ENCODE measurements at regions not wholly inside any gene's neighbourhood (a gene's known extent, or its start where the extent isn't known, plus 50 kb on each side); places are given as distances from the start of the nearest gene placed in this dataset.
"Not testable (repeated sequence)": the region's sequence is repeated elsewhere in the genome, so short reads cannot be mapped to it uniquely, and the experiment has no call there.

GRCh38 chr7:119905495-119905894 is 367.5 kb upstream of the KCND2 start:
- Histone ChIP-seq H3K36me3 (ENCODE audit: control insufficient read depth in 2 of 2, extremely low read depth in 1 of 2, insufficient read depth in 2 of 2, low read length in 2 of 2) (no peaks in the 10 kb centered on the region), H3K27ac (ENCODE audit: control insufficient read depth, insufficient read depth, low read length) (no peak overlapping the region), H3K79me2 (ENCODE audit: control insufficient read depth, insufficient read depth, low read length) (no peaks in the 10 kb centered on the region), H3K4me2 (ENCODE audit: control insufficient read depth, extremely low read depth, insufficient read depth, low read depth, low read length) (no peak overlapping the region), H3K4me1 (ENCODE audit: control insufficient read depth, extremely low read depth, insufficient read depth, low read length) (no peaks in the 10 kb centered on the region), H3K27me3 (ENCODE audit: control insufficient read depth, extremely low read depth, insufficient read depth, low read length) (no peaks in the 10 kb centered on the region), H4K20me1 (ENCODE audit: control insufficient read depth, extremely low read depth, insufficient read depth, low read length) (no peaks in the 10 kb centered on the region), H2AFZ (ENCODE audit: control insufficient read depth, low read length) (no peak overlapping the region), H3K9me3 (ENCODE audit: control insufficient read depth, low read depth, low read length) (no peaks in the 10 kb centered on the region), H3K9ac (ENCODE audit: control insufficient read depth, extremely low read depth, insufficient read depth, low read length) (no peak overlapping the region), H3K4me3 (ENCODE audit: control insufficient read depth in 2 of 3, extremely low read depth in 1 of 3, insufficient read depth in 2 of 3, low read depth in 1 of 3, low read length in 3 of 3) (no peak overlapping the region), H3K9me1 (ENCODE audit: control insufficient read depth, extremely low read depth, insufficient read depth, low read length) (no peaks in the 10 kb centered on the region)
- dilution Hi-C loops (cut with MboI; ENCODE audit: extremely low pct_ligation_motif_present, low sequenced_read_pairs) = no loop called here
- DNase-seq (ENCODE audit: low read depth, low spot score) (no peak), FAIRE-seq (no peak)
- no peak for TF ChIP-seq CTCF (optimal IDR thresholded peaks at IDR 0.05 in 1 of 3, IDR thresholded peaks at IDR 0.05 in 1 of 3, conservative IDR thresholded peaks at IDR 0.05 in 1 of 3; ENCODE audit: extremely low read depth in 1 of 3, insufficient read depth in 2 of 3, low read length in 3 of 3)
- no peak for TF ChIP-seq EZH2 (IDR thresholded peaks at IDR 0.05; ENCODE audit: low read length)

GRCh38 chr7:119908948-119909347 is 364.0 kb upstream of the KCND2 start:
- H3K27ac ChIP-seq (ENCODE audit: control insufficient read depth, insufficient read depth, low read length) = no peak overlapping the region
- H3K36me3 ChIP-seq (ENCODE audit: control insufficient read depth in 2 of 2, extremely low read depth in 1 of 2, insufficient read depth in 2 of 2, low read length in 2 of 2) = no peaks in the 10 kb centered on the region
- no peaks in the 10 kb centered on the region for H3K4me1 ChIP-seq (ENCODE audit: control insufficient read depth, extremely low read depth, insufficient read depth, low read length)
- H3K9ac ChIP-seq (ENCODE audit: control insufficient read depth, extremely low read depth, insufficient read depth, low read length) = no peak overlapping the region
- H3K4me3 ChIP-seq (ENCODE audit: control insufficient read depth in 2 of 3, extremely low read depth in 1 of 3, insufficient read depth in 2 of 3, low read depth in 1 of 3, low read length in 3 of 3) = no peak overlapping the region
- H2AFZ ChIP-seq (ENCODE audit: control insufficient read depth, low read length) = no peak overlapping the region
- dilution Hi-C loops (cut with MboI; ENCODE audit: extremely low pct_ligation_motif_present, low sequenced_read_pairs) = no loop called here
- H4K20me1 ChIP-seq (ENCODE audit: control insufficient read depth, extremely low read depth, insufficient read depth, low read length) = no peaks in the 10 kb centered on the region
- TF ChIP-seq EZH2 (IDR thresholded peaks at IDR 0.05; ENCODE audit: low read length) (no peak), CTCF (optimal IDR thresholded peaks at IDR 0.05 in 1 of 3, IDR thresholded peaks at IDR 0.05 in 1 of 3, conservative IDR thresholded peaks at IDR 0.05 in 1 of 3; ENCODE audit: extremely low read depth in 1 of 3, insufficient read depth in 2 of 3, low read length in 3 of 3) (no peak)
- no peaks in the 10 kb centered on the region for H3K79me2 ChIP-seq (ENCODE audit: control insufficient read depth, insufficient read depth, low read length)
- FAIRE-seq (no peak), DNase-seq (ENCODE audit: low read depth, low spot score) (no peak)
- no peaks in the 10 kb centered on the region for H3K27me3 ChIP-seq (ENCODE audit: control insufficient read depth, extremely low read depth, insufficient read depth, low read length)
- H3K4me2 ChIP-seq (ENCODE audit: control insufficient read depth, extremely low read depth, insufficient read depth, low read depth, low read length) = no peak overlapping the region
- no peaks in the 10 kb centered on the region for H3K9me3 ChIP-seq (ENCODE audit: control insufficient read depth, low read depth, low read length)
- H3K9me1 ChIP-seq (ENCODE audit: control insufficient read depth, extremely low read depth, insufficient read depth, low read length) = no peaks in the 10 kb centered on the region

- H3K9me1 ChIP-seq (ENCODE audit: control insufficient read depth, extremely low read depth, insufficient read depth, low read length); H4K20me1 ChIP-seq (ENCODE audit: control insufficient read depth, extremely low read depth, insufficient read depth, low read length); H3K36me3 ChIP-seq (ENCODE audit: control insufficient read depth in 2 of 2, extremely low read depth in 1 of 2, insufficient read depth in 2 of 2, low read length in 2 of 2); H3K4me3 ChIP-seq (ENCODE audit: control insufficient read depth in 2 of 3, extremely low read depth in 1 of 3, insufficient read depth in 2 of 3, low read depth in 1 of 3, low read length in 3 of 3); FAIRE-seq; dilution Hi-C loops (cut with MboI; ENCODE audit: extremely low pct_ligation_motif_present, low sequenced_read_pairs); H3K27ac ChIP-seq (ENCODE audit: control insufficient read depth, insufficient read depth, low read length); H2AFZ ChIP-seq (ENCODE audit: control insufficient read depth, low read length); DNase-seq (ENCODE audit: low read depth, low spot score); H3K4me1 ChIP-seq (ENCODE audit: control insufficient read depth, extremely low read depth, insufficient read depth, low read length); H3K9me3 ChIP-seq (ENCODE audit: control insufficient read depth, low read depth, low read length); H3K27me3 ChIP-seq (ENCODE audit: control insufficient read depth, extremely low read depth, insufficient read depth, low read length); H3K9ac ChIP-seq (ENCODE audit: control insufficient read depth, extremely low read depth, insufficient read depth, low read length); H3K4me2 ChIP-seq (ENCODE audit: control insufficient read depth, extremely low read depth, insufficient read depth, low read depth, low read length); H3K79me2 ChIP-seq (ENCODE audit: control insufficient read depth, insufficient read depth, low read length): not testable (repeated sequence)
These were observed 358.9 kb upstream of the KCND2 start for GRCh38 chr7:119914119-119914518.

Data from keratinocyte (primary cell).